Heart right ventricle (tissue), 16 donors: ENCODE measurements at regions not wholly inside any gene's neighbourhood (a gene's known extent, or its start where the extent isn't known, plus 50 kb on each side); places are given as distances from the start of the nearest gene placed in this dataset.

Source experiments
- ATAC-seq, 8 donors: fragments of 200-7000 bp; cut with Tn5 transposase; one replicate each; pipeline ENCODE4 v1.9.1; 2020; ENCODE audit warnings: mild to moderate bottlenecking in 8 of 8, moderate library complexity in 8 of 8, moderate number of reproducible peaks in 1 of 8
- DNase-seq, 2 donors: peaks; one replicate each; pipeline ENCODE4 v3.0.0-alpha.2; 2020
- H3K27ac ChIP-seq, 10 donors: fragments of 200-600 bp; sonication (generic) in 2 of 10; one replicate each; pipeline versions ENCODE4 v1.5.0 to v1.8.0; 2020 to 2022; ENCODE audit warnings: mild to moderate bottlenecking in 3 of 10
- H3K27me3 ChIP-seq, 7 donors: fragments of 200-600 bp; one replicate each; pipeline ENCODE4 v1.8.0; 2021 to 2022; ENCODE audit warnings: mild to moderate bottlenecking in 2 of 7
- H3K36me3 ChIP-seq, 9 donors: fragments of 200-600 bp; sonication (generic) in 1 of 9; one replicate each; pipeline versions ENCODE4 v1.5.0 to v1.8.0; 2020 to 2022; ENCODE audit warnings: mild to moderate bottlenecking in 2 of 9
- H3K4me1 ChIP-seq, 9 donors: fragments of 200-600 bp; sonication (generic) in 1 of 9; one replicate each; pipeline versions ENCODE4 v1.5.0 to v1.8.0; 2020 to 2022; ENCODE audit warnings: mild to moderate bottlenecking in 4 of 9
- H3K4me3 ChIP-seq, 10 donors: fragments of 200-600 bp; sonication (generic) in 2 of 10; one replicate each; pipeline versions ENCODE4 v1.5.0 to v1.8.0; 2020 to 2022; ENCODE audit warnings: mild to moderate bottlenecking in 7 of 10, moderate library complexity in 2 of 10
- H3K9me3 ChIP-seq, 11 donors: fragments of 200-600 bp in 10 of 11; sonication (generic) in 2 of 11; one replicate each; pipeline versions ENCODE4 v1.5.0 to v1.8.0; 2013 to 2022; ENCODE audit warnings: mild to moderate bottlenecking in 2 of 11, control low read depth in 1 of 11, moderate library complexity in 1 of 11
- WGBS, 2 donors: extraction: QIAGEN DNeasy Blood & Tissue Kit; methylation state at CpG; one replicate each; pipeline ENCODE4 v1.1.7; 2013; ENCODE audit warnings: inconsistent platforms in 1 of 2; 5-methylcytosine and 5-hydroxymethylcytosine counted together
- intact Hi-C, 10 donors: fragments of 100-400 bp; cut with DNase I; formaldehyde crosslinking; loops; one replicate each; pipeline versions ENCODE4 v1.11.1 to v1.14.2; 2022
- TF ChIP-seq, protein P1 (sequence below), 9 donors: fragments of 200-600 bp; sonication (generic) in 2 of 9; IDR thresholded peaks; one replicate each; pipeline versions ENCODE4 v1.5.0 to v1.8.0; 2021 to 2022; ENCODE audit warnings: antibody characterized with exemption in 9 of 9, mild to moderate bottlenecking in 5 of 9, moderate library complexity in 1 of 9
- donor health status: Arrhythmogenic right ventricular cardiomyopathy.
- donor health status: ischemic (EF 13 %, LVEDD 7.1; RV severe dilation, severe dysfunction).
- donor health status: healthy with polysubstance abuse.
- donor health status: DM: no; HTN: yes; CAD: no.
- donor health status: DM: no; HTN: no; CAD: no.
- donor health status: ischemic (EF 25% LVEDD 6.9; RV normal size, moderate dysfunction).
- donor health status: ischemic (EF 25% LVEDD 5.7; RV mildly dilated, moderate dysfunction).
- donor health status: healthy.
- donor health status: DM: yes; HTN: yes; CAD: no.
- donor health status: Ischemic cardiomyopathy.
- donor health status: ischemic (EF 35%, LVEDD 5.7; RV mildly dilated, moderate dysfunction).
- donor health status: nonischemic (EF 11% LVEDD 7.7; RV severe dilation, severe dysfunction).
- donor health status: DM: yes; HTN: yes; CAD: no.
- donor health status: PGD.
- donor health status: ischemic (EF 29% LVEDD 5.4; RV normal size, mild dysfunction).
- donor health status: nonischemic (EF 23%, LVEDD 6.1; RV moderate dilation, normal function).

DNA sequence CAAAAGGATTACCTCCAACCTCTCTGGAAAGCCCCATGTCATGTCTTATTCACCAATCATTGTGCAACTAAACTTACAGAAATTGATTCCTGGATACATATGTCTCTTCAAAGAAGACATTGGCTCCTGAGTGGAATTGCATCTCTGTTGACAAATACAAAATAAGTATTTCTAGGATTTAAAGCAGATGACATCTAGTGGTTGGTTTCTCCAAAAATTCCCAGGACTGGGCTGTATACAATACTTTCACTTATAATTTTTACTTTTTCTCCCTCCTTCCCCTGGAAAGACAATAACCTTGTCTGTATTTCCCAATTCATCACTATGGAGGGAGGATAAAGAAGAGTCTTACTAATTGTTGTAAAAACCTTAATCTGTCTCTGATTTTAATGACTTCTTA lies 1347.4 kb downstream of the NCAM2 start:
- intact Hi-C loops = no loop called here
- no peak for DNase-seq
- ATAC-seq = no peak
- H3K4me1 ChIP-seq = no peaks in the 10 kb centered on the region
- TF ChIP-seq, protein P1, sequence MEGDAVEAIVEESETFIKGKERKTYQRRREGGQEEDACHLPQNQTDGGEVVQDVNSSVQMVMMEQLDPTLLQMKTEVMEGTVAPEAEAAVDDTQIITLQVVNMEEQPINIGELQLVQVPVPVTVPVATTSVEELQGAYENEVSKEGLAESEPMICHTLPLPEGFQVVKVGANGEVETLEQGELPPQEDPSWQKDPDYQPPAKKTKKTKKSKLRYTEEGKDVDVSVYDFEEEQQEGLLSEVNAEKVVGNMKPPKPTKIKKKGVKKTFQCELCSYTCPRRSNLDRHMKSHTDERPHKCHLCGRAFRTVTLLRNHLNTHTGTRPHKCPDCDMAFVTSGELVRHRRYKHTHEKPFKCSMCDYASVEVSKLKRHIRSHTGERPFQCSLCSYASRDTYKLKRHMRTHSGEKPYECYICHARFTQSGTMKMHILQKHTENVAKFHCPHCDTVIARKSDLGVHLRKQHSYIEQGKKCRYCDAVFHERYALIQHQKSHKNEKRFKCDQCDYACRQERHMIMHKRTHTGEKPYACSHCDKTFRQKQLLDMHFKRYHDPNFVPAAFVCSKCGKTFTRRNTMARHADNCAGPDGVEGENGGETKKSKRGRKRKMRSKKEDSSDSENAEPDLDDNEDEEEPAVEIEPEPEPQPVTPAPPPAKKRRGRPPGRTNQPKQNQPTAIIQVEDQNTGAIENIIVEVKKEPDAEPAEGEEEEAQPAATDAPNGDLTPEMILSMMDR (IDR thresholded peaks at IDR 0.05) = no peak
- H3K27me3 ChIP-seq = no peaks in the 10 kb centered on the region
- H3K36me3 ChIP-seq = no peaks in the 10 kb centered on the region
- no peak overlapping the region for H3K27ac ChIP-seq
- no peak overlapping the region for H3K4me3 ChIP-seq
- H3K9me3 ChIP-seq = peaks cover 0 to 34% (median 0%) of the 10 kb centered on the region in 11 donors

DNA sequence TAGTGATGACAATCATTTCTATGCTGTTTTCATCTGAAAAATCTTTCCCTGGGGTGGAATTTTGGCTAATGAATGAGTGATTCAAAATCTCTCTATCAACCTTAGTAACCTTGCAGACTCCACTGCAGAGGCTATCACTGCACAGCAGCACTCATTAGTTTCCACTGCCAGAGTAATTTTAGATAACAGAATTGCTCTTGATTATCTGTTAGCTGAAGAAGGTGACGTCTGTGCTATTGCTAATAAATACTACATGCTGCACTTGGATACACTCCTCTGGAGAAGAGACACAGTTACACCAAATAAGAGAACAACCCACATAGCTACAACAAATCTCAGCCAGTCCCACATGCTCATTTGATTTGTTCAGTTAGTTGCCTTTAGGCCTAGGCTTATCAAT lies 1348.4 kb downstream of the NCAM2 start:
- H3K9me3 ChIP-seq = peaks cover 0 to 25% (median 0%) of the 10 kb centered on the region in 11 donors
- intact Hi-C loops = no loop called here
- WGBS, 2 donors = 31 to 43% methylated on average over 1 of the region's 1 CpG
- H3K27me3 ChIP-seq = no peaks in the 10 kb centered on the region
- ATAC-seq (no peak), DNase-seq (no peak)
- H3K4me3 ChIP-seq = no peak overlapping the region
- H3K36me3 ChIP-seq = no peaks in the 10 kb centered on the region
- no peak overlapping the region for H3K27ac ChIP-seq
- no peaks in the 10 kb centered on the region for H3K4me1 ChIP-seq
- TF ChIP-seq, protein P1 (IDR thresholded peaks at IDR 0.05) = no peak

DNA sequence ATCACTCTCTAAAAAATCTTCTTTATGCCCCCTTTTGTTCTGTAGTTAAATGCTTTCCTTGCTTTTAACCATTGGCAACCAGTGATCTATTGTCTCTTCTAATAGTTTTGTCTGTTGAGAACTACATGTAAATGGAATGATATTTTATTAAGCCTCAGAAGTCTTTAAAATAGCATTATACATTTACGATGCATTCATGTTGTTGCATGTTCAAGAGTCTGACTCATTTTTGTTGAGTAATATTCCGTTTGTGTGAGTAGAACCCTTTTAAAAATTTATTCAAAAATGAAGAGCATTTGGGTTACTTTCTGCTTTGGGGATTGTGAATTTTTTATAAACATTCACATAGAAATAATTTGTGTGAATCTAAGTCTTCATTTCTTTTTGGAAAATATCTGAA lies 1352.9 kb downstream of the NCAM2 start:
- Histone ChIP-seq H3K4me1 (no peaks in the 10 kb centered on the region), H3K27ac (no peak overlapping the region), H3K4me3 (no peak overlapping the region), H3K27me3 (no peaks in the 10 kb centered on the region), H3K9me3 (peaks cover 0 to 23% (median 0%) of the 10 kb centered on the region in 11 donors), H3K36me3 (no peaks in the 10 kb centered on the region)
- TF ChIP-seq, protein P1 (IDR thresholded peaks at IDR 0.05) = no peak
- intact Hi-C loops = no loop called here
- no peak for ATAC-seq
- WGBS, 2 donors = 60 to 89% methylated on average over 2 of the region's 2 CpGs
- DNase-seq = no peak

DNA sequence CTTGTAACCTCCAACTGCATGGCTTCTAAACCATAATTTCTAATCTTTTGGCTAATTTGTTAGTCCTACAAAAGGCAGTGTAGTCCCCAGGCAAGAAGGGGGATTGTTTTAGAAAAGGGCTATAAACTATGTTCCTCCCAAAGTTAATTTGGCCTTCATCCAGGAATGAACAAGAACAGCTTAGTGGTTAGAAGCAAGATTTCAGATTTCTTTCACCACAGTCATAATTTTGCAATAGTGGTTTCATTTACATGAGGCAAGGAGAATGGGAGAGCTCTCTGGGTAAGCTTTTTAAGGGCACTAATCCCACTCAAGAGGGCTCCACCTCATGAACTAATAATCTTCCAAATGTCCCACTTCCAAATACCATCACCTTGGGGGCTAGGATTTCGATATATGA lies 1353.9 kb downstream of the NCAM2 start:
- Histone ChIP-seq H3K36me3 (no peaks in the 10 kb centered on the region), H3K27me3 (no peaks in the 10 kb centered on the region)
- 58 to 76% methylated on average over 1 of the region's 1 CpG for whole genome bisulfite sequencing, 2 donors

More for the DNA sequence above, 1353.9 kb downstream of the NCAM2 start:
- H3K4me1 ChIP-seq = no peaks in the 10 kb centered on the region
- H3K4me3 ChIP-seq = no peak overlapping the region
- DNase-seq (no peak), ATAC-seq (no peak)
- H3K27ac ChIP-seq = no peak overlapping the region
- intact Hi-C loops = no loop called here
- peaks cover 0 to 27% (median 0%) of the 10 kb centered on the region in 11 donors for H3K9me3 ChIP-seq
- TF ChIP-seq, protein P1 (IDR thresholded peaks at IDR 0.05) = no peak
